Endothelial cell of umbilical vein (primary cell): ENCODE measurements at regions not wholly inside any gene's neighbourhood (a gene's known extent, or its start where the extent isn't known, plus 50 kb on each side); places are given as distances from the start of the nearest gene placed in this dataset.
"Not testable (repeated sequence)": the region's sequence is repeated elsewhere in the genome, so short reads cannot be mapped to it uniquely, and the experiment has no call there.

Source experiments
- BruUV-seq: library from RNA; stranded (reverse); fragments of 400-500 nt; replicated peaks from 2 replicates; lab custom pipeline; 2021; lab: Mats Ljungman, UMichigan
- CTCF ChIA-PET: fragments of 300-600, 350-600 bp; sonication (Branson Sonifier 250); formaldehyde crosslinking; loops from one replicate; lab custom pipeline; 2021; ENCODE audit warnings: antibody characterized with exemption, inconsistent platforms; lab: Charles Lee
- POLR2A ChIA-PET: fragments of 300-600, 350-600 bp; sonication (Branson Sonifier 250); formaldehyde crosslinking; loops from one replicate; lab custom pipeline; 2021; ENCODE audit warnings: antibody characterized with exemption, inconsistent platforms; lab: Charles Lee
- DNase-seq: peaks from one replicate; pipeline ENCODE4 v3.0.0-alpha.2; 2011; ENCODE audit warnings: low read depth, low spot score
- FAIRE-seq: peaks from 2 replicates; lab custom pipeline; 2011; peaks lifted over from hg19 to GRCh38; lab: Jason Lieb, UNC
- H2AFZ ChIP-seq: 2 replicates; pipeline ENCODE4 v1.6.0; 2012; ENCODE audit warnings: low read depth, low read length, control low read depth, inconsistent platforms
- H3K27ac ChIP-seq: 2 replicates; pipeline ENCODE4 v1.5.1; 2011; ENCODE audit warnings: low read depth, mild to moderate bottlenecking, control low read depth, low read length, moderate library complexity; ENCODE audit not compliant: insufficient read depth
- H3K27me3 ChIP-seq, 2 experiments: 2 replicates each; pipeline versions ENCODE4 v1.6.0 to v1.6.1; 2011; ENCODE audit warnings: low read length in 2 of 2, mixed read lengths in 1 of 2; ENCODE audit not compliant: control insufficient read depth in 2 of 2, insufficient read depth in 2 of 2
- H3K36me3 ChIP-seq, 2 experiments: 2 replicates in 1 of 2; 3 replicates in 1 of 2; pipeline ENCODE4 v1.5.1; 2011; ENCODE audit warnings: low read length in 2 of 2, mild to moderate bottlenecking in 1 of 2, moderate library complexity in 1 of 2; ENCODE audit not compliant: control insufficient read depth in 2 of 2, insufficient read depth in 2 of 2; ENCODE audit errors: extremely low read depth in 1 of 2
- H3K4me1 ChIP-seq: 3 replicates; pipeline ENCODE4 v1.5.1; 2011; ENCODE audit warnings: mild to moderate bottlenecking, low read length; ENCODE audit not compliant: control insufficient read depth, insufficient read depth; ENCODE audit errors: extremely low read depth
- H3K4me2 ChIP-seq: 2 replicates; pipeline ENCODE4 v1.6.1; 2011; ENCODE audit warnings: low read length, control low read depth, mixed read lengths; ENCODE audit not compliant: insufficient read depth
- H3K4me3 ChIP-seq, 3 experiments: fragments of 200-600 bp in 1 of 3; sonication (generic), shearing (Covaris generic) in 1 of 3; replicated peaks in 1 of 3; 2 replicates each; pipeline ENCODE4 v1.5.1; 2011 to 2016; ENCODE audit warnings: control low read depth in 3 of 3, low read length in 3 of 3, mild to moderate bottlenecking in 2 of 3, inconsistent platforms in 1 of 3, low read depth in 1 of 3, moderate library complexity in 1 of 3; ENCODE audit not compliant: insufficient read depth in 1 of 3
- H3K79me2 ChIP-seq: 2 replicates; pipeline ENCODE4 v1.6.0; 2012; ENCODE audit warnings: low read length, inconsistent platforms; ENCODE audit not compliant: control insufficient read depth, insufficient read depth
- H3K9ac ChIP-seq: replicated peaks from 2 replicates; pipeline ENCODE3; 2011; ENCODE audit warnings: low read length, control low read depth; ENCODE audit not compliant: insufficient read depth; ENCODE audit errors: extremely low read depth
- H3K9me1 ChIP-seq: replicated peaks from 3 replicates; pipeline ENCODE4 v1.6.0; 2011; ENCODE audit warnings: mild to moderate bottlenecking, low read length; ENCODE audit not compliant: control insufficient read depth, insufficient read depth; ENCODE audit errors: extremely low read depth
- H3K9me3 ChIP-seq: replicated peaks from 2 replicates; pipeline ENCODE4 v1.5.1; 2012; ENCODE audit warnings: low read length, inconsistent platforms; ENCODE audit not compliant: control insufficient read depth, insufficient read depth
- H4K20me1 ChIP-seq: replicated peaks from 2 replicates; pipeline ENCODE3; 2011; ENCODE audit warnings: mild to moderate bottlenecking, low read length; ENCODE audit not compliant: control insufficient read depth, insufficient read depth; ENCODE audit errors: extremely low read depth
- CTCF ChIP-seq, 2 donors: IDR thresholded peaks; 1 replicate in 1 of 2; 2 replicates in 1 of 2; pipeline ENCODE4 v1.5.1; 2011; ENCODE audit warnings: low read length in 2 of 2, mild to moderate bottlenecking in 2 of 2, moderate library complexity in 2 of 2, control low read depth in 1 of 2, inconsistent platforms in 1 of 2, low read depth in 1 of 2; ENCODE audit not compliant: insufficient read depth in 1 of 2; ENCODE audit errors: extremely low read depth in 1 of 2
- EZH2 ChIP-seq: IDR thresholded peaks from 2 replicates; pipeline ENCODE4 v1.6.1; 2012; ENCODE audit warnings: borderline replicate concordance, low read depth, mild to moderate bottlenecking, moderate library complexity, low read length, inconsistent platforms; ENCODE audit not compliant: severe bottlenecking
- FOS ChIP-seq: IDR thresholded peaks from 2 replicates; pipeline ENCODE4 v1.6.1; 2011; ENCODE audit warnings: mild to moderate bottlenecking, low read length, moderate library complexity, borderline replicate concordance; ENCODE audit not compliant: insufficient read depth
- GATA2 ChIP-seq: IDR thresholded peaks from 2 replicates; pipeline ENCODE4 v1.7.0; 2011; ENCODE audit warnings: low read depth, mild to moderate bottlenecking, moderate library complexity, mixed read lengths, low read length; ENCODE audit not compliant: insufficient read length, insufficient read depth
- JUN ChIP-seq: IDR thresholded peaks from 2 replicates; pipeline ENCODE4 v1.6.1; 2011; ENCODE audit warnings: borderline replicate concordance, low read depth; ENCODE audit not compliant: insufficient read length, insufficient read depth
- MAX ChIP-seq: IDR thresholded peaks from 2 replicates; pipeline ENCODE4 v1.6.1; 2011; ENCODE audit not compliant: insufficient read depth, insufficient read length
- MYC ChIP-seq: IDR thresholded peaks from one replicate; pipeline ENCODE4 v1.6.1; 2011; ENCODE audit warnings: mild to moderate bottlenecking, low read depth, low read length
- POLR2A ChIP-seq: IDR thresholded peaks from 2 replicates; pipeline ENCODE4 v1.6.1; 2012; ENCODE audit warnings: low read depth, mild to moderate bottlenecking, control low read depth, low read length
- POLR2AphosphoS5 ChIP-seq: IDR thresholded peaks from 2 replicates; pipeline ENCODE4 v1.6.1; 2012; ENCODE audit warnings: low read depth, mild to moderate bottlenecking, control low read depth, low read length, moderate library complexity; ENCODE audit not compliant: insufficient read depth
- dilution Hi-C: fragments of 300-500 bp; cut with MboI; formaldehyde crosslinking; loops from one replicate; pipeline ENCODE4 v1.15.0; 2019; ENCODE audit warnings: low sequenced_read_pairs; ENCODE audit not compliant: extremely low pct_ligation_motif_present
- intact Hi-C: fragments of 100-400 bp; cut with micrococcal nuclease; formaldehyde crosslinking; loops from one replicate; pipeline ENCODE4 v1.10.0; 2022

- Histone ChIP-seq H3K4me1 (no peaks in the 10 kb centered on the region), H3K9ac (no peak overlapping the region), H3K4me2 (no peak overlapping the region), H4K20me1 (no peaks in the 10 kb centered on the region), H3K9me1 (no peaks in the 10 kb centered on the region), H3K27me3 (peaks cover 5 to 7% of the 10 kb centered on the region in 2 experiments), H3K79me2 (no peaks in the 10 kb centered on the region), H3K9me3 (no peaks in the 10 kb centered on the region), H3K36me3 (no peaks in the 10 kb centered on the region), H2AFZ (no peak overlapping the region), H3K4me3 (no peak overlapping the region), H3K27ac (no peak overlapping the region)
- TF ChIP-seq POLR2AphosphoS5, result no peak
- no peak for TF ChIP-seq CTCF (IDR thresholded peaks at IDR 0.05; ENCODE audit: extremely low read depth in 1 of 2, insufficient read depth in 1 of 2, low read depth in 1 of 2, low read length in 2 of 2)
- TF ChIP-seq JUN, result no peak
- no peak for TF ChIP-seq GATA2
- no peak for TF ChIP-seq MAX
- no peak for TF ChIP-seq FOS
- no peak for TF ChIP-seq POLR2A
- TF ChIP-seq EZH2, result no peak
- no peak for TF ChIP-seq MYC
- BruUV-seq, result no TSS peak
- dilution Hi-C loops (no loop called here), intact Hi-C loops (no loop called here)
- FAIRE-seq, result no peak
- POLR2A ChIA-PET, result no interaction called here
- DNase-seq, result no peak
- CTCF ChIA-PET, result no interaction called here
Measured at GRCh38 chr7:45278763-45279398, 121.3 kb downstream of the RAMP3 start.

GRCh38 chr7:45289611-45290010, 132.0 kb downstream of the RAMP3 start:
- H3K9me3 ChIP-seq, H3K9me1 ChIP-seq, dilution Hi-C loops, FAIRE-seq, H3K79me2 ChIP-seq, BruUV-seq, H3K27me3 ChIP-seq, H4K20me1 ChIP-seq, H3K36me3 ChIP-seq, H3K4me2 ChIP-seq, H3K4me1 ChIP-seq, intact Hi-C loops, CTCF ChIA-PET, POLR2A ChIA-PET, H3K9ac ChIP-seq, H3K4me3 ChIP-seq, H3K27ac ChIP-seq, H2AFZ ChIP-seq, DNase-seq: not testable (repeated sequence)
